ENCODE measurements at regions not wholly inside any gene's neighbourhood (a gene's known extent, or its start where the extent isn't known, plus 50 kb on each side); places are given as distances from the start of the nearest gene placed in this dataset.

DNA sequence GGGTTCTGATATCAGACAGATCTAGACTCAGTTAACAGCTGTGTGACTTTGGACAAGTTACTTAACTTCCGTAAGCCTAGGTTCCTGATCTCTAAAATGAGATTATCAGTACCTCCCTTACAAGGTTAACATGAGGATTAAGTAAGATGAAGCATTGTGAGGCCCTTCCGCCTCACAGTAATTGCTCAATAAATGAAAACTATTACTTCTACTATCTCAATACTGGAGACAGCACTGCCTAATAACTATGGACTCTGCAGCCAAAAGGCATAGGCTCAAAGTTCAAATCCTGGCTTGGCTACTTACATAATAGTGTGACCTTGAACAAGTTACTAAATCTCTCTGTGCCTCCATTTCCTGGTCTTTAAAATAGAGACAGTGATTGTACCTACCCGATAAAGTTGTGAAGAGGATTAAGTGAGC, 82.0 kb upstream of the ATP11B start:
- Histone ChIP-seq H3K4me2 (ENCODE audit: low read length) (no peak overlapping the region), H3K36me3 (ENCODE audit: insufficient read depth, low read length) (no peaks in the 10 kb centered on the region), H3K27ac (ENCODE audit: low read depth, low read length, poor library complexity, severe bottlenecking) (no peak overlapping the region), H3K4me1 (ENCODE audit: insufficient read depth, low read length, poor library complexity, severe bottlenecking) (peaks cover 43% of the 10 kb centered on the region), H3K79me2 (ENCODE audit: insufficient read depth, low read depth, low read length) (no peaks in the 10 kb centered on the region), H3K9me2 (ENCODE audit: insufficient read depth, low read length) (no peaks in the 10 kb centered on the region), H2AFZ (ENCODE audit: low read length) (peak overlapping the region; percentile 8; the same call in 1 of the 2 replicates), H3K9me3 (ENCODE audit: low read length) (no peaks in the 10 kb centered on the region), H4K20me1 (ENCODE audit: insufficient read depth, low read length) (no peaks in the 10 kb centered on the region), H3K4me3 (ENCODE audit: low read depth, low read length, poor library complexity, severe bottlenecking) (no peak overlapping the region)
- no peak for DNase-seq (ENCODE audit: low spot score)
- CTCF ChIA-PET (ENCODE audit: unreplicated experiment): interaction anchor here (1.0 kb wide), 1 partner anchor 12 kb away, joined by 3 read pairs; no protein-coding TSS in a partner anchor
- BruUV-seq (replicated peaks): no TSS peak
- intact Hi-C loops (cut with micrococcal nuclease; ENCODE audit: unreplicated experiment): loop anchor here (5.0 to 10.0 kb wide), 2 partner anchors 264 to 671 kb away; no protein-coding TSS in a partner anchor
- POLR2A ChIA-PET: interaction anchor here (0.6 to 1.8 kb wide), 5 partner anchors 36 to 998 kb away, joined by 3 to 7 read pairs (median 5); no protein-coding TSS in a partner anchor
- TF ChIP-seq EZH2phosphoT487 (IDR thresholded peaks at IDR 0.05; ENCODE audit: borderline replicate concordance, low read depth, low read length): no peak
- TF ChIP-seq CTCF (conservative IDR thresholded peaks at IDR 0.05; ENCODE audit: low read length): no peak

GRCh38 chr3:182711853-182712252, 81.5 kb upstream of the ATP11B start:
- POLR2A ChIA-PET: interaction anchor here (0.9 to 2.1 kb wide), 3 partner anchors 72 to 385 kb away, joined by 3 to 4 read pairs (median 4); no protein-coding TSS in a partner anchor
- CTCF ChIA-PET (ENCODE audit: unreplicated experiment): no interaction called here
- no peak overlapping the region for H3K4me2 ChIP-seq (ENCODE audit: low read length)
- H3K79me2 ChIP-seq (ENCODE audit: insufficient read depth, low read depth, low read length): no peaks in the 10 kb centered on the region
- intact Hi-C loops (cut with micrococcal nuclease; ENCODE audit: unreplicated experiment): loop anchor here (5.0 to 10.0 kb wide), 2 partner anchors 263 to 670 kb away; no protein-coding TSS in a partner anchor
- peaks cover 49% of the 10 kb centered on the region for H3K4me1 ChIP-seq (ENCODE audit: insufficient read depth, low read length, poor library complexity, severe bottlenecking)
- no peaks in the 10 kb centered on the region for H4K20me1 ChIP-seq (ENCODE audit: insufficient read depth, low read length)
- no TSS peak for BruUV-seq (replicated peaks)
- H2AFZ ChIP-seq (ENCODE audit: low read length): peak overlapping the region; percentile 4; the same call in 1 of the 2 replicates
- DNase-seq (ENCODE audit: low spot score): no peak
- no peaks in the 10 kb centered on the region for H3K9me2 ChIP-seq (ENCODE audit: insufficient read depth, low read length)
- TF ChIP-seq CTCF (conservative IDR thresholded peaks at IDR 0.05; ENCODE audit: low read length): no peak
- no peak for TF ChIP-seq EZH2phosphoT487 (IDR thresholded peaks at IDR 0.05; ENCODE audit: borderline replicate concordance, low read depth, low read length)
- H3K9me3 ChIP-seq (ENCODE audit: low read length): no peaks in the 10 kb centered on the region
- H3K36me3 ChIP-seq (ENCODE audit: insufficient read depth, low read length): no peaks in the 10 kb centered on the region
- H3K27ac ChIP-seq (ENCODE audit: low read depth, low read length, poor library complexity, severe bottlenecking): no peak overlapping the region
- H3K4me3 ChIP-seq (ENCODE audit: low read depth, low read length, poor library complexity, severe bottlenecking): no peak overlapping the region

- Histone ChIP-seq H3K4me2 (ENCODE audit: low read length) (peak overlapping the region; percentile 57), H3K27ac (ENCODE audit: low read depth, low read length, poor library complexity, severe bottlenecking) (peak overlapping the region; percentile 77), H3K79me2 (ENCODE audit: insufficient read depth, low read depth, low read length) (no peaks in the 10 kb centered on the region), H3K4me3 (ENCODE audit: low read depth, low read length, poor library complexity, severe bottlenecking) (peak overlapping the region; percentile 42), H3K9me2 (ENCODE audit: insufficient read depth, low read length) (no peaks in the 10 kb centered on the region), H2AFZ (ENCODE audit: low read length) (peak overlapping the region; percentile 91), H3K4me1 (ENCODE audit: insufficient read depth, low read length, poor library complexity, severe bottlenecking) (peaks cover 53% of the 10 kb centered on the region), H3K9me3 (ENCODE audit: low read length) (no peaks in the 10 kb centered on the region), H4K20me1 (ENCODE audit: insufficient read depth, low read length) (no peaks in the 10 kb centered on the region), H3K36me3 (ENCODE audit: insufficient read depth, low read length) (no peaks in the 10 kb centered on the region)
- intact Hi-C loops (cut with micrococcal nuclease; ENCODE audit: unreplicated experiment): loop anchor here (5.0 to 10.0 kb wide), 2 partner anchors 262 to 669 kb away; no protein-coding TSS in a partner anchor
- POLR2A ChIA-PET: interaction anchor here (0.6 to 2.1 kb wide), 11 partner anchors 18 to 715 kb away, joined by 3 to 6 read pairs (median 4); no protein-coding TSS in a partner anchor
- BruUV-seq (replicated peaks): no TSS peak
- DNase-seq (ENCODE audit: low spot score): no peak
- TF ChIP-seq CTCF (conservative IDR thresholded peaks at IDR 0.05; ENCODE audit: low read length): no peak
- TF ChIP-seq EZH2phosphoT487 (IDR thresholded peaks at IDR 0.05; ENCODE audit: borderline replicate concordance, low read depth, low read length): no peak
- CTCF ChIA-PET (ENCODE audit: unreplicated experiment): interaction anchor here (0.6 to 1.4 kb wide), 3 partner anchors 29 to 197 kb away, joined by 3 to 4 read pairs (median 3); no protein-coding TSS in a partner anchor
Observed at GRCh38 chr3:182713111-182713510, 80.2 kb upstream of the ATP11B start.
